Uterus (tissue), 3 donors: ENCODE measurements at regions not wholly inside any gene's neighbourhood (a gene's known extent, or its start where the extent isn't known, plus 50 kb on each side); places are given as distances from the start of the nearest gene placed in this dataset.
"Not testable (repeated sequence)": the region's sequence is repeated elsewhere in the genome, so short reads cannot be mapped to it uniquely, and the experiment has no call there.

Experiments used
- DNase-seq, 2 donors: peaks; one replicate each; pipeline ENCODE4 v3.0.0-alpha.2; 2019 to 2020
- H3K27ac ChIP-seq, 2 donors: fragments of 200-600 bp; sonication (generic); 1 replicate in 1 of 2; 2 replicates in 1 of 2; pipeline ENCODE4 v1.5.1; 2016 to 2018
- H3K27me3 ChIP-seq, 2 donors: fragments of 200-600 bp; sonication (generic); one replicate each; pipeline ENCODE4 v1.5.1; 2018 to 2019; ENCODE audit warnings: control low read depth in 1 of 2
- H3K36me3 ChIP-seq, 2 donors: fragments of 200-600 bp; sonication (generic); one replicate each; pipeline ENCODE4 v1.5.1; 2019; ENCODE audit warnings: control low read depth in 1 of 2
- H3K4me1 ChIP-seq, 2 donors: fragments of 200-600 bp; sonication (generic); one replicate each; pipeline ENCODE4 v1.5.1; 2018 to 2019; ENCODE audit warnings: control low read depth in 1 of 2
- H3K4me3 ChIP-seq, 2 donors: fragments of 200-600 bp; sonication (generic); 1 replicate in 1 of 2; 2 replicates in 1 of 2; pipeline ENCODE4 v1.5.1; 2018 to 2019; ENCODE audit warnings: mild to moderate bottlenecking in 1 of 2
- H3K9me3 ChIP-seq, 2 donors: fragments of 200-600 bp; sonication (generic); one replicate each; pipeline ENCODE4 v1.5.1; 2019; ENCODE audit warnings: control low read depth in 1 of 2
- POLR2A ChIP-seq, 2 donors: fragments of 450-650 bp; IDR thresholded peaks; one replicate each; pipeline ENCODE4 v1.6.1; 2016; ENCODE audit warnings: antibody characterized with exemption in 2 of 2, mild to moderate bottlenecking in 1 of 2, moderate library complexity in 1 of 2
- intact Hi-C: fragments of 100-400 bp; cut with DNase I; formaldehyde crosslinking; loops from one replicate; pipeline ENCODE4 v1.15.1; 2023; ENCODE audit warnings: low total_unique reads
- TF ChIP-seq, protein P1 (sequence below), 4 experiments: fragments of 200-600 bp in 2 of 4; fragments of 450-650 bp in 2 of 4; sonication (generic) in 2 of 4; IDR thresholded peaks; one replicate each; pipeline ENCODE4 v1.5.1; 2016 to 2019; ENCODE audit warnings: antibody characterized with exemption in 4 of 4, mild to moderate bottlenecking in 2 of 4, moderate library complexity in 1 of 4
- donor health status: DM: yes; HTN: yes; CAD: no.

DNA sequence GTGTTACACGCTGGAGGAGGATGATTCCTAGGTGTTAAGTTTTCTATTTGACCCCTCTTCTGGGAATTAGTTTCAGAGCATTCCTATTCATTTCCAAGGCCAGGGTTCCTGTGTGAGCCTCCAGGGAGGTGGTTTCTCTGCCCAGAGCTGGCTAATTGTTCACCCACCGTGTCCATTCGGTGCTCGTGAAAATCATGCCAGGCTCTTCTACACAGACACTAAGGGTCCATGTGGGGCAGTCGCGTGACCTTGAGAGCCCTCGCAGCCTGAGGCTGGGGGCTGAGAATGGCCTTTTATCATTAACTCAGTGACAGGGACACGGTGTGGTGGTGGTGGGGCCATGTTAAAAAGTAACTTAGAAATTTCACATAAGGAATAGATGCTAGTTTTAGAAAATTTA is 83.7 kb downstream of the EMX2 start:
- Histone ChIP-seq H3K4me3 (no peak overlapping the region), H3K27me3 (no peaks in the 10 kb centered on the region), H3K9me3 (no peaks in the 10 kb centered on the region), H3K27ac (no peak overlapping the region), H3K36me3 (no peaks in the 10 kb centered on the region), H3K4me1 (no peaks in the 10 kb centered on the region)
- DNase-seq = no peak
- TF ChIP-seq POLR2A (IDR thresholded peaks at IDR 0.05) = no peak
- TF ChIP-seq, protein P1, sequence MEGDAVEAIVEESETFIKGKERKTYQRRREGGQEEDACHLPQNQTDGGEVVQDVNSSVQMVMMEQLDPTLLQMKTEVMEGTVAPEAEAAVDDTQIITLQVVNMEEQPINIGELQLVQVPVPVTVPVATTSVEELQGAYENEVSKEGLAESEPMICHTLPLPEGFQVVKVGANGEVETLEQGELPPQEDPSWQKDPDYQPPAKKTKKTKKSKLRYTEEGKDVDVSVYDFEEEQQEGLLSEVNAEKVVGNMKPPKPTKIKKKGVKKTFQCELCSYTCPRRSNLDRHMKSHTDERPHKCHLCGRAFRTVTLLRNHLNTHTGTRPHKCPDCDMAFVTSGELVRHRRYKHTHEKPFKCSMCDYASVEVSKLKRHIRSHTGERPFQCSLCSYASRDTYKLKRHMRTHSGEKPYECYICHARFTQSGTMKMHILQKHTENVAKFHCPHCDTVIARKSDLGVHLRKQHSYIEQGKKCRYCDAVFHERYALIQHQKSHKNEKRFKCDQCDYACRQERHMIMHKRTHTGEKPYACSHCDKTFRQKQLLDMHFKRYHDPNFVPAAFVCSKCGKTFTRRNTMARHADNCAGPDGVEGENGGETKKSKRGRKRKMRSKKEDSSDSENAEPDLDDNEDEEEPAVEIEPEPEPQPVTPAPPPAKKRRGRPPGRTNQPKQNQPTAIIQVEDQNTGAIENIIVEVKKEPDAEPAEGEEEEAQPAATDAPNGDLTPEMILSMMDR (IDR thresholded peaks at IDR 0.05) = no peak
- intact Hi-C loops = no loop called here

DNA sequence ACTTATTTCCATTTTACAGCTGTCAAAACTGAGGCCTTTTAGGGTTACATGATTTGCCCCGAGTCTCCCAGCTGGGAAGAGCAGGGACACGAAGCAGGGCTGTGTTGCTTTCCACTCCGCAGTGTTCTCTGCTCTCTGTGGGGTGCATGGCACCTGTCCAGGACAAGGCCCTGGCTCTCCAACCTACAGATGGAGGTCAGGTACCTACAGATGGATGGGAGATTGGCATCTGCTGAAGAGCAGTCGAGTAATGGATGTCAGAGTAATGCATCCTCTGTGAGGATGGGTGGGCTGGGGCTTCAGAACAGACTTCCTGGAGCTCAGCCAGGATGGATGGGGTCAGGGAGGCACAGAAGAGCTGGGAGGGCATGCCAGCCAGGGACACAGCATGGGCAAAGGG is 85.0 kb downstream of the EMX2 start:
- TF ChIP-seq, protein P1 (IDR thresholded peaks at IDR 0.05) = no peak
- TF ChIP-seq POLR2A (IDR thresholded peaks at IDR 0.05) = no peak
- Histone ChIP-seq H3K9me3 (no peaks in the 10 kb centered on the region), H3K36me3 (no peaks in the 10 kb centered on the region), H3K4me3 (no peak overlapping the region), H3K27me3 (no peaks in the 10 kb centered on the region), H3K27ac (no peak overlapping the region), H3K4me1 (no peaks in the 10 kb centered on the region)
- intact Hi-C loops = no loop called here
- no peak for DNase-seq

DNA sequence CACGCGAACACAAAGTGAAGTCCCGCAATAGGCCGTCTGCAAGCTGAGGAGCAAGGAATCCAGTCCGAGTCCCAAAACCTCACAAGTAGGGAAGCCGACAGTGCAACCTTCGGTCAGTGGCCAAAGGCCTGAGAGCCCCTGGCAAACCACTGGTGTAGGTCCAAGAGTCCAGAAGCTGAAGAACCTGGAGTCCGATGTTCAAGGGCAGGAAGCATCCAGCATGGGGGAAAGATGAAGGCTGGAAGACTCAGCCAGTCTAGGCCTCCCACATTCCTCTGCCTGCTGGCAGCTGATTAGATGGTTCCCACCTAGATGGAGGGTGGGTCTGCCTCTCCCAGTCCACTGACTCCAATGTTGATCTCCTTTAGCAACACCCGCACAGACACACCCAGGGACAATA is 87.2 kb downstream of the EMX2 start:
- H3K4me3 ChIP-seq, H3K27me3 ChIP-seq, DNase-seq, intact Hi-C loops, H3K4me1 ChIP-seq, H3K36me3 ChIP-seq, H3K9me3 ChIP-seq, H3K27ac ChIP-seq: not testable (repeated sequence)

DNA sequence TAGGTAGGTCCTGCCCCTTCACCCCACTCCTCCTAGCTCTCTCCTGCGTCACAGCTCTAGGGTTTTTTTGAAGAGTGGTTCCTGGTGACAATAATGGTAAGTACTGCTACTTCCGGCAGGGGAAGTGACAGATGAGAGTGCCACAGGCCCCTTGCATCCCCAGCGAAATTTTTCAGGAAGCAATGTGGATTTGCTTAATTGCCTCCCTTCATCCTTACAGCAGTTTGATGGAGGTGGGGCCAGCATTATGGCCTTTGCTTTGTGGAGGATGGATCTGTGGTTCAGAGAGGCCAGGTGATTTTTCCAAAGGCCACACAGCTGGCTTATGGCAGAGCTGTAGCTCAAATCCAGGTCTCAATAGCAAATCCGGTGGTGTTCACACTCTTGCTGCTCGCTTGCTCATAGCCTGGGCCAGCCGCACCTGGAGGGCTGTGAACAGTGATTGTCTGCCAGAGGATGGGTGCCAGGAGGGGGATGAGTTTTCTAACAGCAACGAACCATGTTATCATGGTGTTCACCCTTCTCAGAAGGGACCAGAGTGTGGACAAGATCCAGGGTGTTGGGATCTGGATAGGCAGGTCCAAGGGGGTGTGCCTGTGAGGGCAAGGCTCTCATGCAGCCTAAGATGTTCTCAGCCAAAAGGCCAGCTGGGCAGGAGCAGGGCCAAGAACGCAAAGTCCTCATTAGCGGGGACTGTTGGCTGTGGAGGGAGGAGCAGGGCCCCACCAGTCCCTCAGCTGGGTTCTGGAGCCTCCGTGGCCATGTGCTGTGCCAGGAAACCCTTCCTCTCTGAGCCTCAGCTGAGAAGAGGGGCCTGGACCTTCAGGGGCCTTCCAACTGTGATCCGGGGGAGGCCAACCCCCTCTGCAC is 89.0 kb downstream of the EMX2 start:
- DNase-seq = peak; percentile 52 to 73
- intact Hi-C loops = no loop called here
- no peak overlapping the region for H3K27ac ChIP-seq
- H3K36me3 ChIP-seq = no peaks in the 10 kb centered on the region
- H3K9me3 ChIP-seq = no peaks in the 10 kb centered on the region
- no peak overlapping the region for H3K4me3 ChIP-seq
- H3K4me1 ChIP-seq = no peaks in the 10 kb centered on the region
- H3K27me3 ChIP-seq = no peaks in the 10 kb centered on the region
- TF ChIP-seq, protein P1 (IDR thresholded peaks at IDR 0.05) = no peak

DNA sequence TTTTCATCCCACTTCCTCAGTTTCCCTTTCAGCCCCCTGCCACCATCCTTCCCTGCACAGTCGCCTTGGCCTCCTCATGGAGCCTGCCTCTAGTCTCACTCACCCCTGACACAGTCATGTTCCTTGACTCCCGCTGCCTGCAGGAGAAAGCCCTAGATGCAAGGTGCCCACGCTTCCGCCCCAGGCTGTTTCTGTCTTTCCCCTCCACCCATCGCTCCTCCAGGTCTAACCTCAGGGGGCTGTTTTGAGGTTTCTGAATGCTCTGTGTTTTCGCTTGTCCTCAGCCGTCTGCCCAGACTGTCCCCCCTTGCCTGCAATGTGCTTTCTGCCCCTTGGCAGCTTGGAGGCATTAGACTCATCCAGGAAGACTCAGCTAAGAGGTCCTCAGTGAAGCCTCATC is 89.9 kb downstream of the EMX2 start:
- Histone ChIP-seq H3K4me1 (no peaks in the 10 kb centered on the region), H3K9me3 (no peaks in the 10 kb centered on the region), H3K27me3 (no peaks in the 10 kb centered on the region), H3K36me3 (no peaks in the 10 kb centered on the region), H3K27ac (no peak overlapping the region), H3K4me3 (no peak overlapping the region)
- TF ChIP-seq POLR2A (IDR thresholded peaks at IDR 0.05) = no peak
- TF ChIP-seq, protein P1 (IDR thresholded peaks at IDR 0.05) = no peak
- intact Hi-C loops = no loop called here
- no peak for DNase-seq
